ENCODE measurements at regions not wholly inside any gene's neighbourhood (a gene's known extent, or its start where the extent isn't known, plus 50 kb on each side); places are given as distances from the start of the nearest gene placed in this dataset.

DNA sequence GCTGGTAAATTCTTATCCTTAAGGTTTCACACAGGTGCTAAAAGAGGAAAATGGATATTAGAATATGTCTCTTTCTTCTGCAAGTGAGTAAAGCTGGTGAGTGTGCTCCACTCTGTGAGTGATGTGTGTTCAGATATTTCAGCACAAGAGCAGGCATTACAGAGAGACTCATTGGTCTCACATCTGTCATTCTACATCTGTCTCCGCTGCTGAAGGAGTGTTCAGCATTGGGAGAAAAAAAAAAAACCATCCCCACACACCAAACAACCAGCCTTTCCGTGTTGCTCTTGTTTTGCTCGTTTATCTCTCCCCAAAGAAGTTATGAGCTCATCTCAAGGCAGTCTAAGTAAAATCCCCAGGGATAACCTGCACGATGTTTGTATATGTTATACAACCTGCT lies 283.9 kb upstream of the SPHKAP start:
- Histone ChIP-seq H4K20me1 (ENCODE audit: low read depth, low read length) (no peaks in the 10 kb centered on the region), H3K79me2 (ENCODE audit: insufficient read depth, low read length) (no peaks in the 10 kb centered on the region), H3F3A (ENCODE audit: insufficient read depth) (no peaks in the 10 kb centered on the region), H3K27ac (ENCODE audit: low read depth, low read length) (no peak overlapping the region), H3K27me3 (ENCODE audit: low read length) (no peaks in the 10 kb centered on the region), H3K36me3 (ENCODE audit: low read length) (no peaks in the 10 kb centered on the region), H3K9me3 (ENCODE audit: insufficient read depth, low read length) (no peaks in the 10 kb centered on the region), H2AFZ (ENCODE audit: low read depth, low read length, severe bottlenecking) (no peak overlapping the region), H3K4me2 (ENCODE audit: low read depth, low read length, poor library complexity, severe bottlenecking) (no peak overlapping the region), H3K9ac (ENCODE audit: low read length) (no peak overlapping the region), H3K4me3 (ENCODE audit: insufficient read depth, low read length, poor library complexity, severe bottlenecking) (no peak overlapping the region), H3K9me2 (replicated peaks; ENCODE audit: insufficient read depth, low read length) (no peaks in the 10 kb centered on the region)
- TF ChIP-seq, protein P1, sequence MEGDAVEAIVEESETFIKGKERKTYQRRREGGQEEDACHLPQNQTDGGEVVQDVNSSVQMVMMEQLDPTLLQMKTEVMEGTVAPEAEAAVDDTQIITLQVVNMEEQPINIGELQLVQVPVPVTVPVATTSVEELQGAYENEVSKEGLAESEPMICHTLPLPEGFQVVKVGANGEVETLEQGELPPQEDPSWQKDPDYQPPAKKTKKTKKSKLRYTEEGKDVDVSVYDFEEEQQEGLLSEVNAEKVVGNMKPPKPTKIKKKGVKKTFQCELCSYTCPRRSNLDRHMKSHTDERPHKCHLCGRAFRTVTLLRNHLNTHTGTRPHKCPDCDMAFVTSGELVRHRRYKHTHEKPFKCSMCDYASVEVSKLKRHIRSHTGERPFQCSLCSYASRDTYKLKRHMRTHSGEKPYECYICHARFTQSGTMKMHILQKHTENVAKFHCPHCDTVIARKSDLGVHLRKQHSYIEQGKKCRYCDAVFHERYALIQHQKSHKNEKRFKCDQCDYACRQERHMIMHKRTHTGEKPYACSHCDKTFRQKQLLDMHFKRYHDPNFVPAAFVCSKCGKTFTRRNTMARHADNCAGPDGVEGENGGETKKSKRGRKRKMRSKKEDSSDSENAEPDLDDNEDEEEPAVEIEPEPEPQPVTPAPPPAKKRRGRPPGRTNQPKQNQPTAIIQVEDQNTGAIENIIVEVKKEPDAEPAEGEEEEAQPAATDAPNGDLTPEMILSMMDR (IDR thresholded peaks at IDR 0.05; ENCODE audit: insufficient read depth, low read length, poor library complexity, severe bottlenecking) = no peak
- no peak for TF ChIP-seq EZH2phosphoT487 (conservative IDR thresholded peaks at IDR 0.05; ENCODE audit: low read length)

- Histone ChIP-seq H2AFZ (ENCODE audit: low read depth, low read length, severe bottlenecking) (no peak overlapping the region), H3K4me2 (ENCODE audit: low read depth, low read length, poor library complexity, severe bottlenecking) (no peak overlapping the region), H3K9me2 (replicated peaks; ENCODE audit: insufficient read depth, low read length) (no peaks in the 10 kb centered on the region), H3K79me2 (ENCODE audit: insufficient read depth, low read length) (no peaks in the 10 kb centered on the region), H3K27ac (ENCODE audit: low read depth, low read length) (no peak overlapping the region), H4K20me1 (ENCODE audit: low read depth, low read length) (no peaks in the 10 kb centered on the region), H3F3A (ENCODE audit: insufficient read depth) (no peaks in the 10 kb centered on the region), H3K36me3 (ENCODE audit: low read length) (no peaks in the 10 kb centered on the region), H3K9ac (ENCODE audit: low read length) (no peak overlapping the region), H3K4me3 (ENCODE audit: insufficient read depth, low read length, poor library complexity, severe bottlenecking) (no peak overlapping the region), H3K27me3 (ENCODE audit: low read length) (no peaks in the 10 kb centered on the region), H3K9me3 (ENCODE audit: insufficient read depth, low read length) (0 out of 2 replicates have a peak, but pooled peaks cover 6% of the 10 kb centered on the region)
- TF ChIP-seq EZH2phosphoT487 (conservative IDR thresholded peaks at IDR 0.05; ENCODE audit: low read length) = no peak
- TF ChIP-seq, protein P1 (IDR thresholded peaks at IDR 0.05; ENCODE audit: insufficient read depth, low read length, poor library complexity, severe bottlenecking) = no peak
Observed at GRCh38 chr2:228458364-228458763, 276.9 kb upstream of the SPHKAP start.

GRCh38 chr2:228447266-228447915 lies 265.9 kb upstream of the SPHKAP start:
- H4K20me1 ChIP-seq (ENCODE audit: low read depth, low read length) = no peaks in the 10 kb centered on the region
- H2AFZ ChIP-seq (ENCODE audit: low read depth, low read length, severe bottlenecking) = no peak overlapping the region
- H3K79me2 ChIP-seq (ENCODE audit: insufficient read depth, low read length) = no peaks in the 10 kb centered on the region
- TF ChIP-seq, protein P1 (IDR thresholded peaks at IDR 0.05; ENCODE audit: insufficient read depth, low read length, poor library complexity, severe bottlenecking) = no peak
- no peak for TF ChIP-seq EZH2phosphoT487 (conservative IDR thresholded peaks at IDR 0.05; ENCODE audit: low read length)
- H3K9ac ChIP-seq (ENCODE audit: low read length) = no peak overlapping the region
- H3K27ac ChIP-seq (ENCODE audit: low read depth, low read length) = no peak overlapping the region
- no peaks in the 10 kb centered on the region for H3K9me3 ChIP-seq (ENCODE audit: insufficient read depth, low read length)
- H3K36me3 ChIP-seq (ENCODE audit: low read length) = no peaks in the 10 kb centered on the region
- H3K4me3 ChIP-seq (ENCODE audit: insufficient read depth, low read length, poor library complexity, severe bottlenecking) = no peak overlapping the region
- H3F3A ChIP-seq (ENCODE audit: insufficient read depth) = no peaks in the 10 kb centered on the region
- no peaks in the 10 kb centered on the region for H3K9me2 ChIP-seq (replicated peaks; ENCODE audit: insufficient read depth, low read length)
- no peaks in the 10 kb centered on the region for H3K27me3 ChIP-seq (ENCODE audit: low read length)
- H3K4me2 ChIP-seq (ENCODE audit: low read depth, low read length, poor library complexity, severe bottlenecking) = no peak overlapping the region
